ENCODE measurements at regions not wholly inside any gene's neighbourhood (a gene's known extent, or its start where the extent isn't known, plus 50 kb on each side); places are given as distances from the start of the nearest gene placed in this dataset.

DNA sequence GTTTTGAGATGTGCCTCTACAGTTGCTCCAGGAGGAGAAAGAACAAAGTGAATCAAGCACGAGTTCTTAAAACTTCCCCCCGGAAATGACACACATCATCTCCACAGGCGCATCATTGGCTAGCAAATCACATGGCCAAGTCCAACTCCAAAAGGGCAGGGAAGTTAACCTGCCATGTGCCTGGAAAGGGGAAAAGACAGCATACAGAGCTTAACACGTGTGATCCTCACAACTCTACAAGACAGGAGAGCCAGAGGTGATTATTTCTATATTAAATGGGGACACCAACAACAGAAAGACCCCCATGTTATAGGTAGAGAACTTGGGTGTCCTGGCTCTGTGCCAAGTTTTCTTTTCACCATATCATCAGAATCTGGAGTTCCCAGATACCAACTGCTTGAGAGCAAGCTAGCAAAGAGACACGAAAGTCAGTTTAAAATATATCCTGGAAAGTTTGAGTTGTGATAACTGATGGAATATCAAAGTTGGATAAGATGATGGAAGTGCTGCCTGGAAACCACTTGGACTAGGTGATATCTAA, 871.1 kb downstream of the UQCRFS1 start:
- no peak overlapping the region for H3K27ac ChIP-seq (replicated peaks)
- H3K9me3 ChIP-seq (replicated peaks), result peaks cover 19% of the 10 kb centered on the region
- DNase-seq, result no peak
- H3K4me3 ChIP-seq, result no peak overlapping the region
- H3K4me1 ChIP-seq, result no peaks in the 10 kb centered on the region
- intact Hi-C loops (cut with micrococcal nuclease), result no loop called here
- H3K27me3 ChIP-seq (ENCODE audit: low read depth), result peaks cover 24% of the 10 kb centered on the region
- TF ChIP-seq, protein P1, sequence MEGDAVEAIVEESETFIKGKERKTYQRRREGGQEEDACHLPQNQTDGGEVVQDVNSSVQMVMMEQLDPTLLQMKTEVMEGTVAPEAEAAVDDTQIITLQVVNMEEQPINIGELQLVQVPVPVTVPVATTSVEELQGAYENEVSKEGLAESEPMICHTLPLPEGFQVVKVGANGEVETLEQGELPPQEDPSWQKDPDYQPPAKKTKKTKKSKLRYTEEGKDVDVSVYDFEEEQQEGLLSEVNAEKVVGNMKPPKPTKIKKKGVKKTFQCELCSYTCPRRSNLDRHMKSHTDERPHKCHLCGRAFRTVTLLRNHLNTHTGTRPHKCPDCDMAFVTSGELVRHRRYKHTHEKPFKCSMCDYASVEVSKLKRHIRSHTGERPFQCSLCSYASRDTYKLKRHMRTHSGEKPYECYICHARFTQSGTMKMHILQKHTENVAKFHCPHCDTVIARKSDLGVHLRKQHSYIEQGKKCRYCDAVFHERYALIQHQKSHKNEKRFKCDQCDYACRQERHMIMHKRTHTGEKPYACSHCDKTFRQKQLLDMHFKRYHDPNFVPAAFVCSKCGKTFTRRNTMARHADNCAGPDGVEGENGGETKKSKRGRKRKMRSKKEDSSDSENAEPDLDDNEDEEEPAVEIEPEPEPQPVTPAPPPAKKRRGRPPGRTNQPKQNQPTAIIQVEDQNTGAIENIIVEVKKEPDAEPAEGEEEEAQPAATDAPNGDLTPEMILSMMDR (IDR thresholded peaks at IDR 0.05; ENCODE audit: borderline replicate concordance), result no peak
- H3K36me3 ChIP-seq, result no peaks in the 10 kb centered on the region

DNA sequence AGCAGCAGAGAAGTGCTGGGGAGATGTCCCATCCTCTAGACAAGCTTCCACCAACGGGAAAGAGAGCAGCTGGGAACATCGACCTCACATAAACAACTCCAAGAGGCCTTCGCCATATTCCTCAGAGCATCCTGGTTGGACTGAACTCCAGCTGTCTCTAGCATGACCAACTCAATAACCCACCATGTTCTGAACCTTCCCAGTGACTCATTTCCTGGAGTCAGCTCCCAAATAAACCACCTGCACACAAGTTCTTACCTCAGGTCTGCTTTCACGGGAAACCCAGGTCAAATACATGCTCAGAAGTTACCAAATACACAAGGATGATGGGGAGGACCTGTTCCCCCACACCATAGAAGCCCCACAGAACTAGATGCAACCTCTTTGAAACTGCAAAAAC, 878.5 kb downstream of the UQCRFS1 start:
- Histone ChIP-seq H3K36me3 (no peaks in the 10 kb centered on the region), H3K4me1 (no peaks in the 10 kb centered on the region), H3K27me3 (ENCODE audit: low read depth) (peaks cover 18% of the 10 kb centered on the region), H3K4me3 (no peak overlapping the region), H3K9me3 (replicated peaks) (peaks cover 14% of the 10 kb centered on the region), H3K27ac (replicated peaks) (no peak overlapping the region)
- no peak for DNase-seq
- TF ChIP-seq, protein P1 (IDR thresholded peaks at IDR 0.05; ENCODE audit: borderline replicate concordance), result no peak
- intact Hi-C loops (cut with micrococcal nuclease), result no loop called here

DNA sequence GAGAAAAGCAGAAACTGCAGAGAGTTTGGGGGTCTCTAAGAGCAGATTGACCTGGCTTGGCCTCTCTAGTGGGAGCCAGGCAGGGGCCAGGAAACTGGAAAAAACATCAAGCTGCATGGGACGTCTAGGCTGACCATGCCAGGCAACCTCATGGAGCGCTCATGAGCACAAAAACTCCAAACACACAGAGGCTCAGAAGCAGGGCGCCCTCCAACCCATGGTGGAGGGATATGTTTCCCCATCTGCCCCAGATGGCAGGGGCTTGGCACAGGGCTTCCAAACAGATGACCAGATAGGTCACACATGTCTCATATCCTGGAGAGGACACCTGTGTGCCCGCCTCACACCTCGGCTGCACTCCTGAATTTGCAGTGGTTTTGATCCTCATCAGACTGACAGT, 879.0 kb downstream of the UQCRFS1 start:
- Histone ChIP-seq H3K4me1 (no peaks in the 10 kb centered on the region), H3K27ac (replicated peaks) (no peak overlapping the region), H3K9me3 (replicated peaks) (peaks cover 14% of the 10 kb centered on the region), H3K27me3 (ENCODE audit: low read depth) (peaks cover 18% of the 10 kb centered on the region), H3K36me3 (no peaks in the 10 kb centered on the region), H3K4me3 (no peak overlapping the region)
- intact Hi-C loops (cut with micrococcal nuclease), result no loop called here
- DNase-seq, result no peak
- TF ChIP-seq, protein P1 (IDR thresholded peaks at IDR 0.05; ENCODE audit: borderline replicate concordance), result no peak

DNA sequence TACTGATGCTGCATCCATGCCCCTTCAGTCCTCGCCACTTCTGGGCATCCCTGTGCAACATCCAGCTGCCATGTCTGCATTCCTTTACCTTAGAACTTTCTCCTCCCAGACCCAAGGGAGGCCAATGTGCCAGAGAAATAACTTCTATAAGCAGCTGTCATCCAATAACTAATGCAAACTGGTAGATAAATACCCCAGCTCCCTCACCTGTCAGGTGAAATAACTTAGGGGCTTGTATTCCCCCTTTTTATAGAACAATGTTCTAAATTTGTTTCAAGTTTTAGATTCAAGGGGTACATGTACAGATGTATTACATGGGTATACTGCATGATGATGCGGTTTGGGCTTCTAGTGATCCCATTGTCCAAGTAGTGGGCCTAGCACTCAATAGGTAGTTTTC, 880.1 kb downstream of the UQCRFS1 start:
- Histone ChIP-seq H3K9me3 (replicated peaks) (peaks cover 8% of the 10 kb centered on the region), H3K4me1 (no peaks in the 10 kb centered on the region), H3K36me3 (no peaks in the 10 kb centered on the region), H3K27ac (replicated peaks) (no peak overlapping the region), H3K27me3 (ENCODE audit: low read depth) (peaks cover 18% of the 10 kb centered on the region), H3K4me3 (no peak overlapping the region)
- intact Hi-C loops (cut with micrococcal nuclease), result no loop called here
- TF ChIP-seq, protein P1 (IDR thresholded peaks at IDR 0.05; ENCODE audit: borderline replicate concordance), result no peak
- no peak for DNase-seq

DNA sequence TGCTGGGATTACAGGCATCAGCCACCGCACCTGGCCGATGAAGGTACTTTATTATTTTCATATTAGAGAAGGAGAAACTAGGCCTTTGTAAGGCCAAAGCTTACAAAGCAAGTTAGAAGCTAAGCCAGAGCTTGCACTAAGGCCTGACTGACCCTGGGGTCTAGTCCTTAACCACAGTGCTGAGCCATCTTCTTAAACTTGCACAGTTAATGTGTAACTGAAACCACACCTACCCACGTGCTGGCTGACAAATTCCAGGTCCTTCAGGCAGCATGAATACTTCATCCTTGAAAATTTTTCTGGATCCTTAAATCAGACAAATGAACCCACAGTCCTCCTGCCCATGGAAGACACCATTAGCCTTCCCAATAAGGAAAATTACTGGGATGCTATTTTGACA, 880.6 kb downstream of the UQCRFS1 start:
- intact Hi-C loops (cut with micrococcal nuclease), result no loop called here
- TF ChIP-seq, protein P1 (IDR thresholded peaks at IDR 0.05; ENCODE audit: borderline replicate concordance), result no peak
- peaks cover 18% of the 10 kb centered on the region for H3K27me3 ChIP-seq (ENCODE audit: low read depth)
- no peaks in the 10 kb centered on the region for H3K4me1 ChIP-seq
- H3K9me3 ChIP-seq (replicated peaks), result peaks cover 8% of the 10 kb centered on the region
- no peak for DNase-seq
- no peaks in the 10 kb centered on the region for H3K36me3 ChIP-seq
- no peak overlapping the region for H3K4me3 ChIP-seq
- H3K27ac ChIP-seq (replicated peaks), result no peak overlapping the region

Data from left ventricle myocardium inferior (tissue), 1 donor.